ENCODE measurements at regions not wholly inside any gene's neighbourhood (a gene's known extent, or its start where the extent isn't known, plus 50 kb on each side); places are given as distances from the start of the nearest gene placed in this dataset.

- no peak for TF ChIP-seq CTCF (IDR thresholded peaks at IDR 0.05)
- TF ChIP-seq POLR2A (IDR thresholded peaks at IDR 0.05), result no peak
Measured at GRCh38 chr4:55758066-55758465, 61.5 kb upstream of the EXOC1L start.

Measured in Peyer's patch (tissue), 4 donors.